ENCODE measurements at regions not wholly inside any gene's neighbourhood (a gene's known extent, or its start where the extent isn't known, plus 50 kb on each side); places are given as distances from the start of the nearest gene placed in this dataset.

GRCh38 chr6:138666636-138667035 is 106.9 kb upstream of the CCDC28A start:
- no peaks in the 10 kb centered on the region for H3K36me3 ChIP-seq (ENCODE audit: control insufficient read depth in 2 of 2, extremely low read depth in 1 of 2, insufficient read depth in 2 of 2, low read length in 2 of 2)
- H3K9ac ChIP-seq (replicated peaks; ENCODE audit: extremely low read depth, insufficient read depth, low read length), result no peak overlapping the region
- no peak overlapping the region for H2AFZ ChIP-seq (ENCODE audit: low read depth, low read length)
- peaks cover 78% of the 10 kb centered on the region for H3K79me2 ChIP-seq (ENCODE audit: control insufficient read depth, insufficient read depth, low read length)
- no peak for FAIRE-seq
- CTCF ChIA-PET, result interaction anchor here (1.0 to 1.4 kb wide), 3 partner anchors 10 to 26 kb away, joined by 5 read pairs; no protein-coding TSS in a partner anchor
- H3K9me3 ChIP-seq (replicated peaks; ENCODE audit: control insufficient read depth, insufficient read depth, low read length), result no peaks in the 10 kb centered on the region
- no peak overlapping the region for H3K4me3 ChIP-seq (replicated peaks in 1 of 3; ENCODE audit: insufficient read depth in 1 of 3, low read depth in 1 of 3, low read length in 3 of 3)
- TF ChIP-seq, protein P1, sequence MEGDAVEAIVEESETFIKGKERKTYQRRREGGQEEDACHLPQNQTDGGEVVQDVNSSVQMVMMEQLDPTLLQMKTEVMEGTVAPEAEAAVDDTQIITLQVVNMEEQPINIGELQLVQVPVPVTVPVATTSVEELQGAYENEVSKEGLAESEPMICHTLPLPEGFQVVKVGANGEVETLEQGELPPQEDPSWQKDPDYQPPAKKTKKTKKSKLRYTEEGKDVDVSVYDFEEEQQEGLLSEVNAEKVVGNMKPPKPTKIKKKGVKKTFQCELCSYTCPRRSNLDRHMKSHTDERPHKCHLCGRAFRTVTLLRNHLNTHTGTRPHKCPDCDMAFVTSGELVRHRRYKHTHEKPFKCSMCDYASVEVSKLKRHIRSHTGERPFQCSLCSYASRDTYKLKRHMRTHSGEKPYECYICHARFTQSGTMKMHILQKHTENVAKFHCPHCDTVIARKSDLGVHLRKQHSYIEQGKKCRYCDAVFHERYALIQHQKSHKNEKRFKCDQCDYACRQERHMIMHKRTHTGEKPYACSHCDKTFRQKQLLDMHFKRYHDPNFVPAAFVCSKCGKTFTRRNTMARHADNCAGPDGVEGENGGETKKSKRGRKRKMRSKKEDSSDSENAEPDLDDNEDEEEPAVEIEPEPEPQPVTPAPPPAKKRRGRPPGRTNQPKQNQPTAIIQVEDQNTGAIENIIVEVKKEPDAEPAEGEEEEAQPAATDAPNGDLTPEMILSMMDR (IDR thresholded peaks at IDR 0.05; ENCODE audit: extremely low read depth in 1 of 2, insufficient read depth in 1 of 2, low read depth in 1 of 2, low read length in 2 of 2), result no peak
- TF ChIP-seq MAX (IDR thresholded peaks at IDR 0.05; ENCODE audit: insufficient read depth, insufficient read length) (no peak), POLR2A (IDR thresholded peaks at IDR 0.05; ENCODE audit: low read depth, low read length) (no peak), MYC (IDR thresholded peaks at IDR 0.05; ENCODE audit: low read depth, low read length) (no peak), EZH2 (IDR thresholded peaks at IDR 0.05; ENCODE audit: borderline replicate concordance, low read depth, low read length, severe bottlenecking) (no peak), FOS (IDR thresholded peaks at IDR 0.05; ENCODE audit: borderline replicate concordance, insufficient read depth, low read length) (no peak), JUN (IDR thresholded peaks at IDR 0.05; ENCODE audit: borderline replicate concordance, insufficient read depth, insufficient read length, low read depth) (no peak), POLR2AphosphoS5 (IDR thresholded peaks at IDR 0.05; ENCODE audit: insufficient read depth, low read depth, low read length) (no peak), GATA2 (IDR thresholded peaks at IDR 0.05; ENCODE audit: insufficient read depth, insufficient read length, low read depth, low read length) (no peak)
- BruUV-seq (replicated peaks), result no TSS peak
- H4K20me1 ChIP-seq (replicated peaks; ENCODE audit: control insufficient read depth, extremely low read depth, insufficient read depth, low read length), result peaks cover 6% of the 10 kb centered on the region
- no peaks in the 10 kb centered on the region for H3K9me1 ChIP-seq (replicated peaks; ENCODE audit: control insufficient read depth, extremely low read depth, insufficient read depth, low read length)
- POLR2A ChIA-PET, result no interaction called here
- dilution Hi-C loops (cut with MboI; ENCODE audit: extremely low pct_ligation_motif_present, low sequenced_read_pairs), result no loop called here
- no peaks in the 10 kb centered on the region for H3K27me3 ChIP-seq (ENCODE audit: control insufficient read depth in 2 of 2, insufficient read depth in 2 of 2, low read length in 2 of 2)
- no peak for DNase-seq (ENCODE audit: low read depth, low spot score)
- H3K4me2 ChIP-seq (ENCODE audit: insufficient read depth, low read length), result no peak overlapping the region
- H3K27ac ChIP-seq (ENCODE audit: insufficient read depth, low read depth, low read length), result no peak overlapping the region
- H3K4me1 ChIP-seq (ENCODE audit: control insufficient read depth, extremely low read depth, insufficient read depth, low read length), result no peaks in the 10 kb centered on the region
- intact Hi-C loops (cut with micrococcal nuclease), result no loop called here

Measured in endothelial cell of umbilical vein (primary cell).